SK-N-SH (cell line): ENCODE measurements at regions not wholly inside any gene's neighbourhood (a gene's known extent, or its start where the extent isn't known, plus 50 kb on each side); places are given as distances from the start of the nearest gene placed in this dataset.

ENCODE experiments used
- CTCF ChIA-PET: fragments of 300-600, 350-600 bp; formaldehyde crosslinking; extraction: SDS; loops from one replicate; lab custom pipeline; 2021; lab: Yijun Ruan, JAX
- POLR2A ChIA-PET: fragments of 350-600 bp; sonication (Branson Sonifier 250); formaldehyde crosslinking; extraction: SDS; loops from one replicate; lab custom pipeline; 2020; ENCODE audit warnings: antibody characterized with exemption, inconsistent platforms; lab: Yijun Ruan, JAX
- DNase-seq: peaks from one replicate; pipeline ENCODE4 v3.0.0; 2012
- H2AFZ ChIP-seq: fragments of 200-600 bp; sonication (generic); 2 replicates; pipeline ENCODE4 v1.8.1; 2016; ENCODE audit warnings: antibody characterized with exemption, mild to moderate bottlenecking, low read depth
- H3F3A ChIP-seq: fragments of 200-600 bp; sonication (generic); replicated peaks from 2 replicates; pipeline ENCODE3; 2016; ENCODE audit warnings: antibody characterized with exemption, mild to moderate bottlenecking; ENCODE audit not compliant: insufficient read depth
- H3K27ac ChIP-seq, 2 experiments: fragments of 200-500 bp in 1 of 2; fragments of 200-600 bp in 1 of 2; sonication (Bioruptor generic) in 1 of 2; sonication (generic), shearing (Covaris generic) in 1 of 2; 2 replicates each; pipeline versions ENCODE4 v1.5.1 to v1.6.1; 2014 to 2016; ENCODE audit warnings: low read depth in 2 of 2, inconsistent platforms in 1 of 2, low read length in 1 of 2, mild to moderate bottlenecking in 1 of 2, mixed read lengths in 1 of 2
- H3K27me3 ChIP-seq: fragments of 200-600 bp; sonication (generic), shearing (Covaris generic); 2 replicates; pipeline ENCODE4 v1.6.1; 2016; ENCODE audit warnings: mixed run types; ENCODE audit not compliant: insufficient read depth
- H3K36me3 ChIP-seq, 2 experiments: fragments of 200-500 bp in 1 of 2; fragments of 200-600 bp in 1 of 2; sonication (Bioruptor generic) in 1 of 2; sonication (generic) in 1 of 2; replicated peaks in 1 of 2; 2 replicates each; pipeline versions ENCODE3 to v1.5.1; 2014 to 2016; ENCODE audit warnings: low read length in 1 of 2, mild to moderate bottlenecking in 1 of 2; ENCODE audit not compliant: insufficient read depth in 2 of 2, control insufficient read depth in 1 of 2
- H3K4me1 ChIP-seq, 2 experiments: fragments of 200-500 bp in 1 of 2; fragments of 200-600 bp in 1 of 2; sonication (Bioruptor generic) in 1 of 2; sonication (generic), shearing (Covaris generic) in 1 of 2; 2 replicates each; pipeline versions ENCODE4 v1.5.1 to v1.6.1; 2014 to 2016; ENCODE audit warnings: low read depth in 1 of 2, low read length in 1 of 2, mixed run types in 1 of 2; ENCODE audit not compliant: insufficient read depth in 2 of 2, control insufficient read depth in 1 of 2
- H3K4me2 ChIP-seq: fragments of 200-600 bp; sonication (generic), shearing (Covaris generic); 2 replicates; pipeline ENCODE4 v1.6.1; 2017; ENCODE audit warnings: mixed run types
- H3K4me3 ChIP-seq, 2 experiments: fragments of 200-500 bp in 1 of 2; fragments of 200-600 bp in 1 of 2; sonication (Bioruptor generic) in 1 of 2; sonication (generic), shearing (Covaris generic) in 1 of 2; 2 replicates each; pipeline versions ENCODE4 v1.5.1 to v1.8.1; 2014 to 2016; ENCODE audit warnings: low read depth in 2 of 2, inconsistent platforms in 1 of 2, low read length in 1 of 2, mild to moderate bottlenecking in 1 of 2, mixed read lengths in 1 of 2, moderate library complexity in 1 of 2
- H3K79me2 ChIP-seq: fragments of 200-600 bp; sonication (generic); 2 replicates; pipeline ENCODE4 v1.8.1; 2017; ENCODE audit warnings: mild to moderate bottlenecking; ENCODE audit not compliant: insufficient read depth
- H3K9ac ChIP-seq: fragments of 200-600 bp; sonication (generic); 2 replicates; pipeline ENCODE4 v1.6.1; 2017; ENCODE audit warnings: mixed run types
- H3K9me2 ChIP-seq: fragments of 200-600 bp; sonication (generic); 2 replicates; pipeline ENCODE4 v1.6.1; 2017; ENCODE audit warnings: mixed run types
- H3K9me3 ChIP-seq: fragments of 200-600 bp; sonication (generic); 2 replicates; pipeline ENCODE4 v1.6.1; 2017; ENCODE audit warnings: mixed run types, mild to moderate bottlenecking, moderate library complexity
- H4K20me1 ChIP-seq: fragments of 200-600 bp; sonication (generic); 2 replicates; pipeline ENCODE4 v1.6.1; 2017; ENCODE audit warnings: mild to moderate bottlenecking, mixed run types; ENCODE audit not compliant: insufficient read depth
- CHD2 ChIP-seq: fragments of 150-350 bp; IDR thresholded peaks from 2 replicates; pipeline ENCODE4 v1.6.1; 2018; ENCODE audit warnings: low read length; ENCODE audit not compliant: partially characterized antibody
- ELF1 ChIP-seq: IDR thresholded peaks from 2 replicates; pipeline ENCODE4 v1.4.0; 2012
- FOSL2 ChIP-seq: IDR thresholded peaks from 2 replicates; pipeline ENCODE4 v1.4.0; 2012; ENCODE audit warnings: low read depth, mild to moderate bottlenecking, moderate library complexity, borderline replicate concordance
- FOXJ3 ChIP-seq: sonication (generic); formaldehyde crosslinking; IDR thresholded peaks from 2 replicates; pipeline ENCODE4 v1.5.1; 2020; ENCODE audit warnings: mild to moderate bottlenecking, missing genetic modification reagents
- GATA2 ChIP-seq: sonication (generic); formaldehyde crosslinking; IDR thresholded peaks from 2 replicates; pipeline ENCODE4 v1.5.0; 2020; ENCODE audit warnings: mild to moderate bottlenecking, missing genetic modification reagents
- JUND ChIP-seq: IDR thresholded peaks from 2 replicates; pipeline ENCODE4 v1.4.0; 2012
- MXI1 ChIP-seq: IDR thresholded peaks from 2 replicates; pipeline ENCODE4 v1.6.1; 2012; ENCODE audit warnings: mild to moderate bottlenecking, low read depth, low read length, improper control_type of control experiment
- NRF1 ChIP-seq: IDR thresholded peaks from 2 replicates; pipeline ENCODE4 v1.6.1; 2012; ENCODE audit warnings: low read depth, mild to moderate bottlenecking, low read length
- PBX3 ChIP-seq: IDR thresholded peaks from 2 replicates; pipeline ENCODE4; 2012
- POLR2AphosphoS5 ChIP-seq: IDR thresholded peaks from 2 replicates; pipeline ENCODE4 v1.6.1; 2012; ENCODE audit warnings: low read depth, low read length
- RAD21 ChIP-seq: IDR thresholded peaks from 2 replicates; pipeline ENCODE4 v1.6.1; 2012; ENCODE audit warnings: mild to moderate bottlenecking, low read length
- RCOR1 ChIP-seq: fragments of 150-350 bp; IDR thresholded peaks from 2 replicates; pipeline ENCODE4 v1.6.1; 2017; ENCODE audit warnings: antibody characterized with exemption, low read length
- SIN3A ChIP-seq: IDR thresholded peaks from 2 replicates; pipeline ENCODE4 v1.6.1; 2012; ENCODE audit warnings: low read depth, mild to moderate bottlenecking, low read length, moderate library complexity, borderline replicate concordance
- TCF12 ChIP-seq: IDR thresholded peaks from 2 replicates; pipeline ENCODE4 v1.4.0; 2012
- TEAD4 ChIP-seq: IDR thresholded peaks from 2 replicates; pipeline ENCODE4 v1.4.0; 2012; ENCODE audit warnings: mild to moderate bottlenecking, borderline replicate concordance; ENCODE audit not compliant: insufficient read depth
- ZBTB33 ChIP-seq: IDR thresholded peaks from 2 replicates; pipeline ENCODE4 v1.4.0; 2012; ENCODE audit warnings: low read depth, borderline replicate concordance
- TF ChIP-seq, protein P1 (sequence below): IDR thresholded peaks from 2 replicates; pipeline ENCODE4 v1.6.1; 2012; ENCODE audit warnings: mild to moderate bottlenecking, low read depth, low read length, moderate library complexity
- TF ChIP-seq, protein P2 (sequence below): IDR thresholded peaks from 2 replicates; pipeline ENCODE4 v1.4.0; 2012; ENCODE audit warnings: low read depth
- TF ChIP-seq, protein P3 (sequence below): fragments of 150-350 bp; IDR thresholded peaks from 2 replicates; pipeline ENCODE4 v1.6.1; 2016; ENCODE audit warnings: mild to moderate bottlenecking, low read depth, low read length

- Histone ChIP-seq H4K20me1 (no peaks in the 10 kb centered on the region), H3K27ac (no peak overlapping the region), H3K9me3 (no peaks in the 10 kb centered on the region), H3K9me2 (no peaks in the 10 kb centered on the region), H3K4me3 (no peak overlapping the region), H3K4me1 (0 out of 4 replicates have a peak, but pooled peaks cover 0 to 3% of the 10 kb centered on the region in 2 experiments), H3K9ac (no peak overlapping the region), H3K4me2 (no peak overlapping the region), H3K36me3 (no peaks in the 10 kb centered on the region), H3F3A (peaks cover 5% of the 10 kb centered on the region), H2AFZ (no peak overlapping the region), H3K27me3 (no peaks in the 10 kb centered on the region), H3K79me2 (no peaks in the 10 kb centered on the region)
- CTCF ChIA-PET, result interaction anchor here (0.8 kb wide), 1 partner anchor 140 kb away, joined by 3 read pairs; no protein-coding TSS in a partner anchor
- DNase-seq, result no peak
- no peak for TF ChIP-seq PBX3
- TF ChIP-seq RCOR1, result no peak
- TF ChIP-seq FOXJ3 (CRISPR knock-in tag), result no peak
- TF ChIP-seq TEAD4, result no peak
- no peak for TF ChIP-seq SIN3A
- TF ChIP-seq, protein P1, sequence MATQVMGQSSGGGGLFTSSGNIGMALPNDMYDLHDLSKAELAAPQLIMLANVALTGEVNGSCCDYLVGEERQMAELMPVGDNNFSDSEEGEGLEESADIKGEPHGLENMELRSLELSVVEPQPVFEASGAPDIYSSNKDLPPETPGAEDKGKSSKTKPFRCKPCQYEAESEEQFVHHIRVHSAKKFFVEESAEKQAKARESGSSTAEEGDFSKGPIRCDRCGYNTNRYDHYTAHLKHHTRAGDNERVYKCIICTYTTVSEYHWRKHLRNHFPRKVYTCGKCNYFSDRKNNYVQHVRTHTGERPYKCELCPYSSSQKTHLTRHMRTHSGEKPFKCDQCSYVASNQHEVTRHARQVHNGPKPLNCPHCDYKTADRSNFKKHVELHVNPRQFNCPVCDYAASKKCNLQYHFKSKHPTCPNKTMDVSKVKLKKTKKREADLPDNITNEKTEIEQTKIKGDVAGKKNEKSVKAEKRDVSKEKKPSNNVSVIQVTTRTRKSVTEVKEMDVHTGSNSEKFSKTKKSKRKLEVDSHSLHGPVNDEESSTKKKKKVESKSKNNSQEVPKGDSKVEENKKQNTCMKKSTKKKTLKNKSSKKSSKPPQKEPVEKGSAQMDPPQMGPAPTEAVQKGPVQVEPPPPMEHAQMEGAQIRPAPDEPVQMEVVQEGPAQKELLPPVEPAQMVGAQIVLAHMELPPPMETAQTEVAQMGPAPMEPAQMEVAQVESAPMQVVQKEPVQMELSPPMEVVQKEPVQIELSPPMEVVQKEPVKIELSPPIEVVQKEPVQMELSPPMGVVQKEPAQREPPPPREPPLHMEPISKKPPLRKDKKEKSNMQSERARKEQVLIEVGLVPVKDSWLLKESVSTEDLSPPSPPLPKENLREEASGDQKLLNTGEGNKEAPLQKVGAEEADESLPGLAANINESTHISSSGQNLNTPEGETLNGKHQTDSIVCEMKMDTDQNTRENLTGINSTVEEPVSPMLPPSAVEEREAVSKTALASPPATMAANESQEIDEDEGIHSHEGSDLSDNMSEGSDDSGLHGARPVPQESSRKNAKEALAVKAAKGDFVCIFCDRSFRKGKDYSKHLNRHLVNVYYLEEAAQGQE, result no peak
- TF ChIP-seq, protein P2, sequence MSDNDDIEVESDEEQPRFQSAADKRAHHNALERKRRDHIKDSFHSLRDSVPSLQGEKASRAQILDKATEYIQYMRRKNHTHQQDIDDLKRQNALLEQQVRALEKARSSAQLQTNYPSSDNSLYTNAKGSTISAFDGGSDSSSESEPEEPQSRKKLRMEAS, result no peak
- no peak for TF ChIP-seq NRF1
- TF ChIP-seq, protein P3, sequence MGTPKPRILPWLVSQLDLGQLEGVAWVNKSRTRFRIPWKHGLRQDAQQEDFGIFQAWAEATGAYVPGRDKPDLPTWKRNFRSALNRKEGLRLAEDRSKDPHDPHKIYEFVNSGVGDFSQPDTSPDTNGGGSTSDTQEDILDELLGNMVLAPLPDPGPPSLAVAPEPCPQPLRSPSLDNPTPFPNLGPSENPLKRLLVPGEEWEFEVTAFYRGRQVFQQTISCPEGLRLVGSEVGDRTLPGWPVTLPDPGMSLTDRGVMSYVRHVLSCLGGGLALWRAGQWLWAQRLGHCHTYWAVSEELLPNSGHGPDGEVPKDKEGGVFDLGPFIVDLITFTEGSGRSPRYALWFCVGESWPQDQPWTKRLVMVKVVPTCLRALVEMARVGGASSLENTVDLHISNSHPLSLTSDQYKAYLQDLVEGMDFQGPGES, result no peak
- no peak for TF ChIP-seq FOSL2
- TF ChIP-seq POLR2AphosphoS5, result no peak
- no peak for TF ChIP-seq CHD2
- no peak for TF ChIP-seq JUND
- no peak for TF ChIP-seq ELF1
- TF ChIP-seq GATA2 (CRISPR knock-in tag), result no peak
- TF ChIP-seq RAD21, result no peak
- TF ChIP-seq MXI1, result no peak
- no peak for TF ChIP-seq ZBTB33
- TF ChIP-seq TCF12, result no peak
- POLR2A ChIA-PET, result no interaction called here
Measured at GRCh38 chr11:103768816-103769215, 267.6 kb upstream of the DDI1 start.
